Activated T-helper 1 cell treated with Interleukin-2 at 50 U/mL for 16 hours (primary cell): ENCODE measurements at regions not wholly inside any gene's neighbourhood (a gene's known extent, or its start where the extent isn't known, plus 50 kb on each side); places are given as distances from the start of the nearest gene placed in this dataset.

Experiments
- DNase-seq: peaks from one replicate; pipeline ENCODE4 v3.0.0-alpha.2; 2020; ENCODE audit warnings: low read depth

- no peak for DNase-seq
These were observed 563.0 kb upstream of the PKDCC start for GRCh38 chr2:41484858-41485234.

GRCh38 chr2:41486948-41487347, 560.9 kb upstream of the PKDCC start:
- DNase-seq: no peak

GRCh38 chr2:41488888-41489287, 558.9 kb upstream of the PKDCC start:
- DNase-seq: no peak

- no peak for DNase-seq
These were observed 558.2 kb upstream of the PKDCC start for GRCh38 chr2:41489638-41490037.

- DNase-seq: no peak
These were observed 552.8 kb upstream of the PKDCC start for GRCh38 chr2:41495050-41495449.

- DNase-seq: no peak
These were observed 550.9 kb upstream of the PKDCC start for GRCh38 chr2:41496908-41497307.

- no peak for DNase-seq
These were observed 549.0 kb upstream of the PKDCC start for GRCh38 chr2:41498781-41499180.

GRCh38 chr2:41500895-41501294, 546.9 kb upstream of the PKDCC start:
- DNase-seq: no peak

GRCh38 chr2:41502752-41503151, 545.1 kb upstream of the PKDCC start:
- no peak for DNase-seq

- no peak for DNase-seq
These were observed 543.3 kb upstream of the PKDCC start for GRCh38 chr2:41504532-41504931.

GRCh38 chr2:41510108-41510507, 537.7 kb upstream of the PKDCC start:
- DNase-seq: no peak

GRCh38 chr2:41521211-41521610, 526.6 kb upstream of the PKDCC start:
- DNase-seq: no peak

GRCh38 chr2:41527525-41528323, 520.1 kb upstream of the PKDCC start:
- no peak for DNase-seq

- no peak for DNase-seq
These were observed 512.2 kb upstream of the PKDCC start for GRCh38 chr2:41535575-41535974.

GRCh38 chr2:41540272-41540998, 507.4 kb upstream of the PKDCC start:
- no peak for DNase-seq

- no peak for DNase-seq
These were observed 504.1 kb upstream of the PKDCC start for GRCh38 chr2:41543726-41544125.

GRCh38 chr2:41544709-41545108, 503.1 kb upstream of the PKDCC start:
- DNase-seq: no peak

GRCh38 chr2:41546031-41546430, 501.8 kb upstream of the PKDCC start:
- DNase-seq: no peak

- DNase-seq: no peak
These were observed 479.2 kb upstream of the PKDCC start for GRCh38 chr2:41568648-41569047.

GRCh38 chr2:41572154-41572553, 475.7 kb upstream of the PKDCC start:
- no peak for DNase-seq

- DNase-seq: no peak
These were observed 471.4 kb upstream of the PKDCC start for GRCh38 chr2:41576423-41576822.

- DNase-seq: no peak
These were observed 468.0 kb upstream of the PKDCC start for GRCh38 chr2:41579806-41580205.

GRCh38 chr2:41580806-41581205, 467.0 kb upstream of the PKDCC start:
- DNase-seq: no peak

GRCh38 chr2:41595240-41595639, 452.6 kb upstream of the PKDCC start:
- DNase-seq: no peak
